ENCODE measurements at regions not wholly inside any gene's neighbourhood (a gene's known extent, or its start where the extent isn't known, plus 50 kb on each side); places are given as distances from the start of the nearest gene placed in this dataset.

DNA sequence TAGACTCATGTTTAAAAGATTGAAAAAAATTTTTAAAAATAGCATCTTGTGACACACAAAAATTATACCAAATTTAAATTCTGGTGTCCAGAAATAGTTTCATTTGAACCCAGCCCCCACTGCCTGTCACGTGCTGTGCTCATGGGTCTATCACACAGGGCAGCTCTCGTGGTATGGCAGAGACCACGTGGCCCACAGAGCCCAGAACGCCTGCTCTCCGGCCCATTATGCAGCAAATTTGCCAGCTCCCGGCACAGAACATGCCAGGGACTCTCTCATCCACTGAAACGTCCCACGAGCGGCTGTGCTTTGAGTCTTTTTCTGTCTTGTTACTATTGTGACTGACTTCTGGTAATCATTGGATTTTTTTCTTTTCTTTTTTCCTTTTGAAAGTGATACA is 224.3 kb downstream of the TTLL2 start:
- no peaks in the 10 kb centered on the region for H3K36me3 ChIP-seq (ENCODE audit: control insufficient read depth, insufficient read depth, low read length)
- TF ChIP-seq, protein P1, sequence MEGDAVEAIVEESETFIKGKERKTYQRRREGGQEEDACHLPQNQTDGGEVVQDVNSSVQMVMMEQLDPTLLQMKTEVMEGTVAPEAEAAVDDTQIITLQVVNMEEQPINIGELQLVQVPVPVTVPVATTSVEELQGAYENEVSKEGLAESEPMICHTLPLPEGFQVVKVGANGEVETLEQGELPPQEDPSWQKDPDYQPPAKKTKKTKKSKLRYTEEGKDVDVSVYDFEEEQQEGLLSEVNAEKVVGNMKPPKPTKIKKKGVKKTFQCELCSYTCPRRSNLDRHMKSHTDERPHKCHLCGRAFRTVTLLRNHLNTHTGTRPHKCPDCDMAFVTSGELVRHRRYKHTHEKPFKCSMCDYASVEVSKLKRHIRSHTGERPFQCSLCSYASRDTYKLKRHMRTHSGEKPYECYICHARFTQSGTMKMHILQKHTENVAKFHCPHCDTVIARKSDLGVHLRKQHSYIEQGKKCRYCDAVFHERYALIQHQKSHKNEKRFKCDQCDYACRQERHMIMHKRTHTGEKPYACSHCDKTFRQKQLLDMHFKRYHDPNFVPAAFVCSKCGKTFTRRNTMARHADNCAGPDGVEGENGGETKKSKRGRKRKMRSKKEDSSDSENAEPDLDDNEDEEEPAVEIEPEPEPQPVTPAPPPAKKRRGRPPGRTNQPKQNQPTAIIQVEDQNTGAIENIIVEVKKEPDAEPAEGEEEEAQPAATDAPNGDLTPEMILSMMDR (IDR thresholded peaks at IDR 0.05; ENCODE audit: insufficient read depth, low read depth, low read length) = no peak
- no peaks in the 10 kb centered on the region for H3K27me3 ChIP-seq (ENCODE audit: control insufficient read depth, insufficient read depth, low read length)
- ChIA-PET CTCF (no interaction called here), POLR2A (no interaction called here)
- DNase-seq (ENCODE audit: low read depth) = no peak
- no peak overlapping the region for H3K4me3 ChIP-seq (ENCODE audit: low read depth, low read length)

GRCh38 chr6:167550941-167551627 is 226.2 kb downstream of the TTLL2 start:
- POLR2A ChIA-PET = no interaction called here
- Histone ChIP-seq H3K27me3 (ENCODE audit: control insufficient read depth, insufficient read depth, low read length) (no peaks in the 10 kb centered on the region), H3K36me3 (ENCODE audit: control insufficient read depth, insufficient read depth, low read length) (no peaks in the 10 kb centered on the region), H3K4me3 (ENCODE audit: low read depth, low read length) (no peak overlapping the region)
- TF ChIP-seq, protein P1 (IDR thresholded peaks at IDR 0.05; ENCODE audit: insufficient read depth, low read depth, low read length) = no peak
- CTCF ChIA-PET = no interaction called here
- DNase-seq (ENCODE audit: low read depth) = no peak

DNA sequence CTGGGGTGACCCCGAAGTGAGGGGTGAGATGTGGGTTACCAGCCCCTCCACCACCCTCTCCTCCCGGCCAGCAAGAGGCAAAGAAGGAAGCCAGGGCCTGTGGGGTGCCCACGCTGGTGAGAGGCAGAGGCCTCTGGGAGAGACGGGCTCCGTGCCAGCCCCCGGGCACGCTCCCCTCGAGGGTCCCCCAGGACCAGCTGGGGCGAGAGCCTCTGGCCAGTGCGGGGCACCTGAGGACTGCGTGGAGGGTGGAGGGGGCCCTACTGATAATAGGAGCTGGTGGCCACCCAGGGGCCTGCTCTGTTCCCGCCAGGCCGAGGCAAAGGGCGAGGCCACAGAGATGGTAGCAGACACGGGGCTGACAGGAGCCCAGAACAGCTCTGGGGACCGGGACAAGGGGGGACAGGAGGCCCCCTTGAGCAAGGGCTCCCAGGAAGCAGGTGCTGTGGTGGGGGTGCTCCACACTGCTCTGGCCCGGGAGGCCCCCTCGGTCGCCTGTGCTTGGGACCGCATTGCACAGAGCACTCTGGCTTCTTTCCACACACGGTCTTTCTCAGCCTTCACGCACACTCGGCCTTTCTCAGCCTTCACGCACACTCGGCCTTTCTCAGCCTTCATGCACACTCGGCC is 226.9 kb downstream of the TTLL2 start:
- H3K4me3 ChIP-seq (ENCODE audit: low read depth, low read length) = no peak overlapping the region
- no peaks in the 10 kb centered on the region for H3K36me3 ChIP-seq (ENCODE audit: control insufficient read depth, insufficient read depth, low read length)
- TF ChIP-seq, protein P1 (IDR thresholded peaks at IDR 0.05; ENCODE audit: insufficient read depth, low read depth, low read length) = no peak
- no peak for DNase-seq (ENCODE audit: low read depth)
- POLR2A ChIA-PET = no interaction called here
- no peaks in the 10 kb centered on the region for H3K27me3 ChIP-seq (ENCODE audit: control insufficient read depth, insufficient read depth, low read length)
- CTCF ChIA-PET = no interaction called here

DNA sequence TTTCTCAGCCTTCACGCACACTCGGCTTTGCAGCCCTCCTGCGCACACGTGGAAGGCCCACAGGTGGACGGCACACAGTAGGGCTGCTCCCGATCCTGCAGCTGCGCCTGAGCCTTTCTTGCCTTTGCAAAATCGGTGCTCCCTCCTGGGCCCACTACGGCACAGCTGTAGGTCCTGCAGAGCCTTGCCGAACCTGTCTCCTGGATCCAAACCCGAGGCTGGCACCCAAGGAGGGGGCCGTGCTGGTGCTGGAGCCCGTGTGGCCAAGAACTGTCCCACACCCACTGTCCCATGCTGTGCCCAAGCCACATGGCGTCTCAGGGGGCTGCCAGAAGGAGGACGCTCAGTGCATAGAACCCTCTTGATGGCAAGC is 227.4 kb downstream of the TTLL2 start:
- no peak for DNase-seq (ENCODE audit: low read depth)
- CTCF ChIA-PET = no interaction called here
- Histone ChIP-seq H3K27me3 (ENCODE audit: control insufficient read depth, insufficient read depth, low read length) (no peaks in the 10 kb centered on the region), H3K36me3 (ENCODE audit: control insufficient read depth, insufficient read depth, low read length) (no peaks in the 10 kb centered on the region), H3K4me3 (ENCODE audit: low read depth, low read length) (no peak overlapping the region)
- POLR2A ChIA-PET = no interaction called here
- TF ChIP-seq, protein P1 (IDR thresholded peaks at IDR 0.05; ENCODE audit: insufficient read depth, low read depth, low read length) = no peak

DNA sequence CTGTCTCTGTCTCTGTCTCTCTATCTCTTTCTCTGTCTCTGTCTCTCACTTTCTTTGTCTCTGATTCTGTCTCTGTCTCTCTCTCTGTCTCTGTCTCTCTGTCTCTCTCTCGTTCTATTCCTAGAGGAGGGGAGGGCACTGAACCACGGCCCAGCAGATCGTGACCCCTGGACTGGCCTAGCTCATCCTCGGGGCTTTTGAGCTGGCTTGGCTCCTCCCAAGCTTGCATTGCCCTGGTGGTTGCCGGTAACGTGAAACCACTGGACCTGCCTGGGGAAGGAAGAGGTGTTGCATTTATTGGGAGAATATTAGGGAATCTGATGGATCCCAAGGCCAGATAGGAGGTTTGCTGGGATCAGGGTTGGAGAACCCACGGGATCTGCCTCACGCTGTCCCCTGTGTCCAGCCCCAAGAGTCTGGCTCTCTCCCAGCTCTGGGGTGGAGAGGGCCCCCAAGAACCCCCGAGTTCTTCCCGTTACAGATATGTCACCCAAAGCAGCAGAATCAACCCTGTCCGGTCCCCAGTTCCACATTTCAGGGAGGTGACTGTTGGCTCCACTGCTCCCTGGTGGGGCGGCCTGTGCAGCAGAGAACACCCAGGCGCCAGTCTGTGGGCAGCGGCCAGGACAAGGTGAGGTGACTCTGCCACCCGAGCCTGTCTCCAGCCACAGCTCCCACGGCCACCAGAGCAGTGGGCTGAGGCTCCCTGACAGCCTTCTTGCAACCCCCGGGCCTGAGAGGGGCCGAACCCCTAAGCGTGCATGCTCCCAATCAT is 228.3 kb downstream of the TTLL2 start:
- POLR2A ChIA-PET = no interaction called here

More for the DNA sequence above, 228.3 kb downstream of the TTLL2 start:
- H3K27me3 ChIP-seq (ENCODE audit: control insufficient read depth, insufficient read depth, low read length) = no peaks in the 10 kb centered on the region
- no peak overlapping the region for H3K4me3 ChIP-seq (ENCODE audit: low read depth, low read length)
- CTCF ChIA-PET = no interaction called here
- TF ChIP-seq, protein P1 (IDR thresholded peaks at IDR 0.05; ENCODE audit: insufficient read depth, low read depth, low read length) = no peak
- no peak for DNase-seq (ENCODE audit: low read depth)
- no peaks in the 10 kb centered on the region for H3K36me3 ChIP-seq (ENCODE audit: control insufficient read depth, insufficient read depth, low read length)
